Chondrocyte (in vitro differentiated cells): ENCODE measurements at regions not wholly inside any gene's neighbourhood (a gene's known extent, or its start where the extent isn't known, plus 50 kb on each side); places are given as distances from the start of the nearest gene placed in this dataset.

Experiments used
- DNase-seq: peaks from one replicate; pipeline ENCODE4 v3.0.0; 2021; ENCODE audit warnings: mixed read lengths, low spot score
- H3K27ac Mint-ChIP-seq: one replicate; pipeline ENCODE4 v1.8.0; 2021; ENCODE audit warnings: mild to moderate bottlenecking, moderate library complexity, mixed read lengths; ENCODE audit not compliant: unreplicated experiment
- H3K27me3 Mint-ChIP-seq: 2 replicates; pipeline ENCODE4 v1.8.0; 2021; ENCODE audit warnings: low read depth, mixed read lengths
- H3K36me3 Mint-ChIP-seq: 2 replicates; pipeline ENCODE4 v1.8.0; 2021; ENCODE audit warnings: low read depth, mixed read lengths
- H3K4me1 Mint-ChIP-seq: 2 replicates; pipeline ENCODE4 v1.8.0; 2021; ENCODE audit warnings: low read depth, mild to moderate bottlenecking, mixed read lengths
- H3K4me3 Mint-ChIP-seq: one replicate; pipeline ENCODE4 v1.8.0; 2021; ENCODE audit warnings: mild to moderate bottlenecking, moderate library complexity, mixed read lengths; ENCODE audit not compliant: unreplicated experiment
- H3K9me3 Mint-ChIP-seq: 2 replicates; pipeline ENCODE4 v1.8.0; 2021; ENCODE audit warnings: low read depth, mixed read lengths
- TF ChIP-seq, protein P1 (sequence below): fragments of 200-600 bp; sonication (generic); IDR thresholded peaks from 2 replicates; pipeline ENCODE4 v1.5.0; 2021; ENCODE audit warnings: antibody characterized with exemption, mild to moderate bottlenecking, moderate library complexity

GRCh38 chr15:39128746-39129145 lies 452.1 kb upstream of the THBS1 start:
- Mint-ChIP-seq H3K4me1 (peaks cover 76% of the 10 kb centered on the region), H3K4me3 (no peak overlapping the region), H3K27me3 (no peaks in the 10 kb centered on the region), H3K36me3 (no peaks in the 10 kb centered on the region), H3K9me3 (peaks cover 4% of the 10 kb centered on the region), H3K27ac (peak overlapping the region; percentile 96)
- TF ChIP-seq, protein P1, sequence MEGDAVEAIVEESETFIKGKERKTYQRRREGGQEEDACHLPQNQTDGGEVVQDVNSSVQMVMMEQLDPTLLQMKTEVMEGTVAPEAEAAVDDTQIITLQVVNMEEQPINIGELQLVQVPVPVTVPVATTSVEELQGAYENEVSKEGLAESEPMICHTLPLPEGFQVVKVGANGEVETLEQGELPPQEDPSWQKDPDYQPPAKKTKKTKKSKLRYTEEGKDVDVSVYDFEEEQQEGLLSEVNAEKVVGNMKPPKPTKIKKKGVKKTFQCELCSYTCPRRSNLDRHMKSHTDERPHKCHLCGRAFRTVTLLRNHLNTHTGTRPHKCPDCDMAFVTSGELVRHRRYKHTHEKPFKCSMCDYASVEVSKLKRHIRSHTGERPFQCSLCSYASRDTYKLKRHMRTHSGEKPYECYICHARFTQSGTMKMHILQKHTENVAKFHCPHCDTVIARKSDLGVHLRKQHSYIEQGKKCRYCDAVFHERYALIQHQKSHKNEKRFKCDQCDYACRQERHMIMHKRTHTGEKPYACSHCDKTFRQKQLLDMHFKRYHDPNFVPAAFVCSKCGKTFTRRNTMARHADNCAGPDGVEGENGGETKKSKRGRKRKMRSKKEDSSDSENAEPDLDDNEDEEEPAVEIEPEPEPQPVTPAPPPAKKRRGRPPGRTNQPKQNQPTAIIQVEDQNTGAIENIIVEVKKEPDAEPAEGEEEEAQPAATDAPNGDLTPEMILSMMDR = no peak
- no peak for DNase-seq

- H3K9me3 Mint-ChIP-seq = peaks cover 4% of the 10 kb centered on the region
- no peak for DNase-seq
- H3K27me3 Mint-ChIP-seq = no peaks in the 10 kb centered on the region
- TF ChIP-seq, protein P1 = no peak
- no peaks in the 10 kb centered on the region for H3K36me3 Mint-ChIP-seq
- H3K4me1 Mint-ChIP-seq = peaks cover 70% of the 10 kb centered on the region
- H3K4me3 Mint-ChIP-seq = no peak overlapping the region
- peak overlapping the region; percentile 10 for H3K27ac Mint-ChIP-seq
These were observed 450.1 kb upstream of the THBS1 start for GRCh38 chr15:39130556-39131379.

DNA sequence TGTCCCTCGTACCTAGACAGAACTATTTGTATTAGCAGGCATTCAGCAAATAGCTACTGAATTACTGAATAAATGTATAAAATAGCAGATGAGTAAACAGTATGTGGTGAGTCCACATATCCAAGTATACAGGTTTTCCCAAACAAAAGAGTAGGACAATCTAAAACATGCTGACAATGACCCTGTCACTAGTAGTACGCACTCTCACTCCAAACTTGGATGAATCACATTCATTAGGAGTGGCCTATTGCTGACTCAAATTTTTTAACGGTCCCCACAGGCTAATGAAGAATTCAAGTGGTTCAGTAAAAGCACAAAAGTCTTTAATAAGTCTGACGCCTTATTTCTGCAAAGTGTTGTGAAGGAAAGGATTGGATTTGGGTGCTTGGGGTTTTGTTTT lies 449.3 kb upstream of the THBS1 start:
- TF ChIP-seq, protein P1 = no peak
- no peak overlapping the region for H3K27ac Mint-ChIP-seq

GRCh38 chr15:39132070-39132469 lies 448.8 kb upstream of the THBS1 start:
- Mint-ChIP-seq H3K27ac (peak overlapping the region; percentile 86), H3K36me3 (no peaks in the 10 kb centered on the region), H3K9me3 (peaks cover 4% of the 10 kb centered on the region), H3K4me1 (peaks cover 80% of the 10 kb centered on the region), H3K27me3 (no peaks in the 10 kb centered on the region), H3K4me3 (no peak overlapping the region)
- TF ChIP-seq, protein P1 = no peak
- DNase-seq = no peak

More for the DNA sequence above, 449.3 kb upstream of the THBS1 start:
- no peak for DNase-seq
- H3K4me3 Mint-ChIP-seq = no peak overlapping the region
- peaks cover 77% of the 10 kb centered on the region for H3K4me1 Mint-ChIP-seq
- no peaks in the 10 kb centered on the region for H3K27me3 Mint-ChIP-seq
- peaks cover 4% of the 10 kb centered on the region for H3K9me3 Mint-ChIP-seq
- H3K36me3 Mint-ChIP-seq = no peaks in the 10 kb centered on the region

- no peak for DNase-seq
- peak overlapping the region; percentile 86 for H3K27ac Mint-ChIP-seq
- no peaks in the 10 kb centered on the region for H3K27me3 Mint-ChIP-seq
- no peak overlapping the region for H3K4me3 Mint-ChIP-seq
- TF ChIP-seq, protein P1 = no peak
- H3K9me3 Mint-ChIP-seq = peaks cover 4% of the 10 kb centered on the region
- H3K4me1 Mint-ChIP-seq = peaks cover 75% of the 10 kb centered on the region
- no peaks in the 10 kb centered on the region for H3K36me3 Mint-ChIP-seq
These were observed 447.8 kb upstream of the THBS1 start for GRCh38 chr15:39132954-39133600.
